NB4 (cell line): ENCODE measurements at regions not wholly inside any gene's neighbourhood (a gene's known extent, or its start where the extent isn't known, plus 50 kb on each side); places are given as distances from the start of the nearest gene placed in this dataset.

Experiments
- MAX ChIP-seq: IDR thresholded peaks from 2 replicates; pipeline ENCODE4 v1.6.1; 2011; ENCODE audit warnings: low read depth, low read length
- MYC ChIP-seq: IDR thresholded peaks from 2 replicates; pipeline ENCODE4 v1.6.1; 2011; ENCODE audit warnings: low read depth, low read length
- POLR2A ChIP-seq: IDR thresholded peaks from 2 replicates; pipeline ENCODE4 v1.6.1; 2011; ENCODE audit warnings: mild to moderate bottlenecking; ENCODE audit not compliant: insufficient read length; ENCODE audit errors: extremely low read depth
- TF ChIP-seq, protein P1 (sequence below): IDR thresholded peaks from one replicate; pipeline ENCODE4 v1.5.1; 2012; ENCODE audit warnings: low read depth, low read length

- no peak for TF ChIP-seq POLR2A
- TF ChIP-seq, protein P1, sequence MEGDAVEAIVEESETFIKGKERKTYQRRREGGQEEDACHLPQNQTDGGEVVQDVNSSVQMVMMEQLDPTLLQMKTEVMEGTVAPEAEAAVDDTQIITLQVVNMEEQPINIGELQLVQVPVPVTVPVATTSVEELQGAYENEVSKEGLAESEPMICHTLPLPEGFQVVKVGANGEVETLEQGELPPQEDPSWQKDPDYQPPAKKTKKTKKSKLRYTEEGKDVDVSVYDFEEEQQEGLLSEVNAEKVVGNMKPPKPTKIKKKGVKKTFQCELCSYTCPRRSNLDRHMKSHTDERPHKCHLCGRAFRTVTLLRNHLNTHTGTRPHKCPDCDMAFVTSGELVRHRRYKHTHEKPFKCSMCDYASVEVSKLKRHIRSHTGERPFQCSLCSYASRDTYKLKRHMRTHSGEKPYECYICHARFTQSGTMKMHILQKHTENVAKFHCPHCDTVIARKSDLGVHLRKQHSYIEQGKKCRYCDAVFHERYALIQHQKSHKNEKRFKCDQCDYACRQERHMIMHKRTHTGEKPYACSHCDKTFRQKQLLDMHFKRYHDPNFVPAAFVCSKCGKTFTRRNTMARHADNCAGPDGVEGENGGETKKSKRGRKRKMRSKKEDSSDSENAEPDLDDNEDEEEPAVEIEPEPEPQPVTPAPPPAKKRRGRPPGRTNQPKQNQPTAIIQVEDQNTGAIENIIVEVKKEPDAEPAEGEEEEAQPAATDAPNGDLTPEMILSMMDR: no peak
- no peak for TF ChIP-seq MAX
- no peak for TF ChIP-seq MYC
Measured at GRCh38 chr6:163720460-163721235, 306.1 kb downstream of the QKI start.
